OCI-LY7 (cell line): ENCODE measurements at regions not wholly inside any gene's neighbourhood (a gene's known extent, or its start where the extent isn't known, plus 50 kb on each side); places are given as distances from the start of the nearest gene placed in this dataset.

ENCODE experiments used
- CTCF ChIP-seq: fragments of 200-600 bp; sonication (generic); conservative IDR thresholded peaks from 2 replicates; pipeline ENCODE4 v1.5.1; 2014; ENCODE audit warnings: mild to moderate bottlenecking, antibody characterized with exemption, low read length, moderate library complexity, mixed read lengths
- EZH2phosphoT487 ChIP-seq: fragments of 200-600 bp; sonication (generic); IDR thresholded peaks from 2 replicates; pipeline ENCODE4 v1.6.1; 2018; ENCODE audit warnings: low read depth, borderline replicate concordance, mild to moderate bottlenecking, mixed run types, antibody characterized with exemption, low read length, moderate library complexity, mixed read lengths

- TF ChIP-seq CTCF (no peak), EZH2phosphoT487 (no peak)
These were observed 53.0 kb upstream of the AIG1 start for GRCh38 chr6:143007646-143008045.
